ENCODE measurements at regions not wholly inside any gene's neighbourhood (a gene's known extent, or its start where the extent isn't known, plus 50 kb on each side); places are given as distances from the start of the nearest gene placed in this dataset.

GRCh38 chr13:86741762-86742285 lies 929.3 kb upstream of the SLITRK5 start:
- TF ChIP-seq, protein P1, sequence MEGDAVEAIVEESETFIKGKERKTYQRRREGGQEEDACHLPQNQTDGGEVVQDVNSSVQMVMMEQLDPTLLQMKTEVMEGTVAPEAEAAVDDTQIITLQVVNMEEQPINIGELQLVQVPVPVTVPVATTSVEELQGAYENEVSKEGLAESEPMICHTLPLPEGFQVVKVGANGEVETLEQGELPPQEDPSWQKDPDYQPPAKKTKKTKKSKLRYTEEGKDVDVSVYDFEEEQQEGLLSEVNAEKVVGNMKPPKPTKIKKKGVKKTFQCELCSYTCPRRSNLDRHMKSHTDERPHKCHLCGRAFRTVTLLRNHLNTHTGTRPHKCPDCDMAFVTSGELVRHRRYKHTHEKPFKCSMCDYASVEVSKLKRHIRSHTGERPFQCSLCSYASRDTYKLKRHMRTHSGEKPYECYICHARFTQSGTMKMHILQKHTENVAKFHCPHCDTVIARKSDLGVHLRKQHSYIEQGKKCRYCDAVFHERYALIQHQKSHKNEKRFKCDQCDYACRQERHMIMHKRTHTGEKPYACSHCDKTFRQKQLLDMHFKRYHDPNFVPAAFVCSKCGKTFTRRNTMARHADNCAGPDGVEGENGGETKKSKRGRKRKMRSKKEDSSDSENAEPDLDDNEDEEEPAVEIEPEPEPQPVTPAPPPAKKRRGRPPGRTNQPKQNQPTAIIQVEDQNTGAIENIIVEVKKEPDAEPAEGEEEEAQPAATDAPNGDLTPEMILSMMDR (IDR thresholded peaks at IDR 0.05; ENCODE audit: extremely low read depth, insufficient read depth, missing control alignments): peak; percentile 9
- DNase-seq (ENCODE audit: low spot score): peak; percentile 6
- in situ Hi-C loops (cut with MboI; ENCODE audit: low pct_unique_long_range_greater_than_20kb, low sequenced_read_pairs, unreplicated experiment): no loop called here

DNA sequence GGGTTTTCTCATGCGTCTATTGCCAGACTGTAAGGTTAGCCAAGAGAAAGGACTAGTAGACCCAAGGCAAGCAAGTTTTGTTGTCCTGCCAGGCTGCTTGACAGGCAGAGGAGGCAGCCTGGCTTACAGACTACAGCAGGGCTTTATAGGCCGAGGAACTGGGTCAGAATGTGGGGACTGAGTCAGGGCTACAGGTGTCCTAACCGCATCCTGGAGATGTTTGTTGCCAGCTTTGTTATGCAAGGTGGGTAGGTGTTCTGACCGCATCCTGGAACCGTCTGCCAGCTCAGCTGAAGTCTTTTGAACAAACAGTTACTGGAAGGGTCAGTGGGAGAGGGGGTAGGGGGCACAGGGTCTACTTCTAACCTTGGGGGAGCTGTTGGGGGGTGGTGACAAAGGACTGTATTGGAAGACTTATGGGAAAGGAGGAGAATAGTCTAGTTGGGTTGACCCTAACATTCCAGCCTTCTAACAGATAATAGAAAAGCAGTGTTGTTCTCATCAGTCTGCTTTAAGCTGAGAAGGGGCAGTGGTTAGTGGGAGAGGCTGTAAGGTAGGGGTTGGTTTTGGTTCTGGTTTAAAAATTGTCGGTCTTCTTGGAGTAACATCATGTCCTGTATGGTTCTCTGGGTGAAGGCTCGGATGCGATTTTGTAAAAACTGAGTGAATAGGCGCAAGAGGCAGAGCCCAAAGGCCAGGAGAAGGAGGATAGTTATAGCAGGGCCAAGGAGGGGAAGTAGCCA lies 913.8 kb upstream of the SLITRK5 start:
- in situ Hi-C loops (cut with MboI; ENCODE audit: low pct_unique_long_range_greater_than_20kb, low sequenced_read_pairs, unreplicated experiment): no loop called here
- TF ChIP-seq, protein P1 (IDR thresholded peaks at IDR 0.05; ENCODE audit: extremely low read depth, insufficient read depth, missing control alignments): no peak
- DNase-seq (ENCODE audit: low spot score): no peak

DNA sequence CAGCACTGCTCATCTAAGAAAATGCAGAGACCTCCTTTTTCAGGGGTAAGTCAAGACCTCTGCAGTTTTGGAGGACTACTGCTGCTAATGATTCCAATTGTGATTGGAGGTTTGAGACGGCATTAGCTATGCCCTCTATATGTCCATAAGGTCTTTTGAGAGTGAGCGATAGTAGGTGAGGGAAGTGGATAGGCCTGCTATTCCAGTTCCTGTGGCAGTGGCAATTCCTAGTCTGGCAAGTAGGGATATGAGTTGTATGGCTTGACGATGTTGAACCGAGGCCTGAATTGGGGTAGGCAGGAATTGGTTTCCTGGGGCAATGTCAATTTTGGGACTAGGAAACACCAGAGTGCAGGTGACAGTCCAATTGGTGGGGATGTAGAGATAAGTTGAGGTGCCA lies 913.1 kb upstream of the SLITRK5 start:
- in situ Hi-C loops (cut with MboI; ENCODE audit: low pct_unique_long_range_greater_than_20kb, low sequenced_read_pairs, unreplicated experiment): no loop called here
- TF ChIP-seq, protein P1 (IDR thresholded peaks at IDR 0.05; ENCODE audit: extremely low read depth, insufficient read depth, missing control alignments): no peak
- no peak for DNase-seq (ENCODE audit: low spot score)

DNA sequence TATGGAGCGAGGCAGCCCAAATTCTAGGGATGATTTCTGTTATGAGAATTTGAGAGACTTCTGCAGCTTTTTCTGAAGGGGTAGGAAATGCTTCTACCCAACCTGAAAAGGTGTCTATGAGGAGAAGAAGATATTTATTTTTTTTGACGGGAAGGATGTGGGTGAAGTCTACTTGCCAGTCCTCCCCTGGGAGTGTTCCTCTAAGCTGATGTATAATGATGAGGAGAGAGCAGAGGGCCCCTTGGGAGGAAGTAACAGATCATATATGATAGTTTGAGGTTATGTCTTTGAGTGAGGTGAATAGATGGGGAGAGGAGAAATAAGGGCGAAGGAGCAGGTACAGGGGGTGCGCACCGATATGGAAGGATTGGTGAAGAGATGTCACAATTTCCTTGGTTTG lies 910.6 kb upstream of the SLITRK5 start:
- DNase-seq (ENCODE audit: low spot score): no peak
- TF ChIP-seq, protein P1 (IDR thresholded peaks at IDR 0.05; ENCODE audit: extremely low read depth, insufficient read depth, missing control alignments): no peak
- in situ Hi-C loops (cut with MboI; ENCODE audit: low pct_unique_long_range_greater_than_20kb, low sequenced_read_pairs, unreplicated experiment): no loop called here

DNA sequence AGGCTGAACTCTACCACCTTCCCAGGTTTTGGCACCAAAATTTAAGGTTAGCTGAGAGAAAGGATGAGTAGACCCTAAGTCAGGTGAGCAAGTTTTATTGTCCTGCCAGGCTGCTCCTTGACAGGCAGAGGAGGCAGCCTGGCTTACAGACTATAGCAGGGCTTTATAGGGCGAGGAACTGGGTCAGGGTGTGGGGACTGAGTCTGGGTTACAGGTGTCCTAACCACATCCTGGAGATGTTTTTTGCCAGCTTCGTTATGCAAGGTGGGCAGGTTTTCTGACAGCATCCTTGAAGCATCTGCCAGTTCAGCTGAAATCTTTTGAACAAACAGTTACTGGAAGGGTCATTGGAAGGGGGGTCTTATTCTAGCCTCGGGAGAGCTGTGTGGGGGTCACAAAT lies 905.7 kb upstream of the SLITRK5 start:
- in situ Hi-C loops (cut with MboI; ENCODE audit: low pct_unique_long_range_greater_than_20kb, low sequenced_read_pairs, unreplicated experiment): no loop called here
- TF ChIP-seq, protein P1 (IDR thresholded peaks at IDR 0.05; ENCODE audit: extremely low read depth, insufficient read depth, missing control alignments): no peak
- no peak for DNase-seq (ENCODE audit: low spot score)

- TF ChIP-seq, protein P1 (IDR thresholded peaks at IDR 0.05; ENCODE audit: extremely low read depth, insufficient read depth, missing control alignments): no peak
- DNase-seq (ENCODE audit: low spot score): no peak
- in situ Hi-C loops (cut with MboI; ENCODE audit: low pct_unique_long_range_greater_than_20kb, low sequenced_read_pairs, unreplicated experiment): no loop called here
These were observed 882.6 kb upstream of the SLITRK5 start for GRCh38 chr13:86788616-86789015.

Data from GM13977 (cell line).